HCT116 (cell line): ENCODE measurements at regions not wholly inside any gene's neighbourhood (a gene's known extent, or its start where the extent isn't known, plus 50 kb on each side); places are given as distances from the start of the nearest gene placed in this dataset.

Experiments
- ATAC-seq: fragments of 200-7000 bp; cut with Tn5 transposase; 2 replicates; pipeline ENCODE4 v1.9.1; 2020; ENCODE audit warnings: mild to moderate bottlenecking, moderate library complexity
- BruUV-seq: library from RNA; stranded (reverse); fragments of 400-500 nt; replicated peaks from 2 replicates; lab custom pipeline; 2021; lab: Mats Ljungman, UMichigan
- CTCF ChIA-PET: fragments of 300-600 bp; sonication (Branson Sonifier 250); formaldehyde crosslinking; loops from one replicate; lab custom pipeline; 2021; ENCODE audit warnings: antibody characterized with exemption; lab: Charles Lee
- POLR2A ChIA-PET: fragments of 300-600, 350-600 bp; sonication (Branson Sonifier 250); formaldehyde crosslinking; loops from one replicate; lab custom pipeline; 2021; ENCODE audit warnings: antibody characterized with exemption; lab: Charles Lee
- RAD21 ChIA-PET, 2 experiments: fragments of 300-600 bp; sonication (Branson Sonifier 250); formaldehyde crosslinking; loops; one replicate each; lab custom pipeline; 2023; ENCODE audit warnings: low total read pairs in 2 of 2; ENCODE audit not compliant: uncharacterized antibody in 2 of 2, unreplicated experiment in 2 of 2, low non-redundant PET in 1 of 2; lab: Charles Lee
- DNase-seq: peaks from one replicate; pipeline ENCODE4 v3.0.0-alpha.2; 2010; ENCODE audit warnings: low read depth, low spot score
- H2AFZ ChIP-seq: fragments of 200-600 bp; shearing (Covaris generic), sonication (generic); 2 replicates; pipeline ENCODE4 v1.6.1; 2017; ENCODE audit warnings: low read depth, mixed run types, mixed read lengths, antibody characterized with exemption, low read length; ENCODE audit not compliant: poor library complexity, severe bottlenecking
- H3K27ac ChIP-seq: 2 replicates; pipeline ENCODE4 v1.5.1; 2012; ENCODE audit warnings: low read depth, low read length
- H3K27me3 ChIP-seq: fragments of 200-600 bp; sonication (generic); 2 replicates; pipeline ENCODE4 v1.6.1; 2016; ENCODE audit warnings: mixed run types, low read length, mixed read lengths; ENCODE audit not compliant: insufficient read depth
- H3K36me3 ChIP-seq, 2 experiments: fragments of 200-500 bp in 1 of 2; fragments of 200-600 bp in 1 of 2; sonication (Bioruptor generic) in 1 of 2; sonication (generic) in 1 of 2; 2 replicates each; pipeline versions ENCODE4 v1.5.1 to v1.6.1; 2014 to 2016; ENCODE audit warnings: low read length in 2 of 2, inconsistent platforms in 1 of 2, mixed read lengths in 1 of 2, mixed run types in 1 of 2; ENCODE audit not compliant: insufficient read depth in 2 of 2, control insufficient read depth in 1 of 2
- H3K4me1 ChIP-seq, 2 experiments: fragments of 200-600 bp in 1 of 2; sonication (generic) in 1 of 2; 2 replicates each; pipeline versions ENCODE4 v1.5.1 to v1.6.1; 2012 to 2017; ENCODE audit warnings: low read length in 2 of 2, inconsistent platforms in 1 of 2, mild to moderate bottlenecking in 1 of 2, mixed read lengths in 1 of 2, mixed run types in 1 of 2, moderate library complexity in 1 of 2; ENCODE audit not compliant: insufficient read depth in 2 of 2, control insufficient read depth in 1 of 2
- H3K4me2 ChIP-seq: fragments of 200-600 bp; sonication (generic); 2 replicates; pipeline ENCODE4 v1.6.1; 2017; ENCODE audit warnings: mixed run types, low read length, mixed read lengths
- H3K4me3 ChIP-seq, 2 experiments: fragments of 200-600 bp in 1 of 2; sonication (generic) in 1 of 2; replicated peaks in 1 of 2; 2 replicates each; pipeline ENCODE4 v1.5.1; 2011 to 2016; ENCODE audit warnings: low read length in 2 of 2, control low read depth in 1 of 2, low read depth in 1 of 2, mild to moderate bottlenecking in 1 of 2, mixed read lengths in 1 of 2, mixed run types in 1 of 2
- H3K79me2 ChIP-seq: fragments of 200-600 bp; sonication (generic); 2 replicates; pipeline ENCODE4 v1.6.1; 2017; ENCODE audit warnings: mild to moderate bottlenecking, mixed run types, low read length, moderate library complexity, mixed read lengths; ENCODE audit not compliant: insufficient read depth
- H3K9ac ChIP-seq: fragments of 200-600 bp; sonication (generic); 2 replicates; pipeline ENCODE4 v1.6.1; 2016; ENCODE audit warnings: low read length, mixed read lengths
- H3K9me2 ChIP-seq: fragments of 200-600 bp; sonication (generic), shearing (Covaris generic); 2 replicates; pipeline ENCODE4 v1.6.1; 2017; ENCODE audit warnings: mixed run types, mild to moderate bottlenecking, moderate library complexity; ENCODE audit not compliant: insufficient read depth
- H3K9me3 ChIP-seq, 2 experiments: fragments of 200-500 bp in 1 of 2; fragments of 200-600 bp in 1 of 2; sonication (Bioruptor generic) in 1 of 2; sonication (generic) in 1 of 2; 2 replicates each; pipeline ENCODE4 v1.6.1; 2014 to 2017; ENCODE audit warnings: low read length in 2 of 2, mixed read lengths in 2 of 2, inconsistent platforms in 1 of 2, low read depth in 1 of 2, mild to moderate bottlenecking in 1 of 2, mixed run types in 1 of 2, moderate library complexity in 1 of 2; ENCODE audit not compliant: control insufficient read depth in 1 of 2, insufficient read depth in 1 of 2
- H4K20me1 ChIP-seq: fragments of 200-600 bp; sonication (generic), shearing (Covaris generic); 2 replicates; pipeline ENCODE4 v1.6.1; 2017; ENCODE audit warnings: mixed run types, mild to moderate bottlenecking, moderate library complexity; ENCODE audit not compliant: insufficient read depth
- ATF3 ChIP-seq: IDR thresholded peaks from 2 replicates; pipeline ENCODE4 v1.6.1; 2012
- CBX3 ChIP-seq: IDR thresholded peaks from 2 replicates; pipeline ENCODE4 v1.6.1; 2012; ENCODE audit warnings: low read depth
- CTCF ChIP-seq, 3 experiments: fragments of 200-600 bp in 1 of 3; sonication (generic) in 1 of 3; IDR thresholded peaks in 2 of 3; conservative IDR thresholded peaks in 1 of 3; 2 replicates each; pipeline ENCODE4 v1.5.1; 2012 to 2017; ENCODE audit warnings: low read depth in 2 of 3, low read length in 2 of 3, antibody characterized with exemption in 1 of 3, borderline replicate concordance in 1 of 3, control low read depth in 1 of 3, mild to moderate bottlenecking in 1 of 3, mixed read lengths in 1 of 3, mixed run types in 1 of 3, moderate library complexity in 1 of 3; ENCODE audit not compliant: insufficient read depth in 1 of 3
- EGR1 ChIP-seq: IDR thresholded peaks from 2 replicates; pipeline ENCODE4 v1.6.1; 2012; ENCODE audit warnings: low read depth
- ELF1 ChIP-seq: IDR thresholded peaks from 2 replicates; pipeline ENCODE4 v1.6.1; 2012; ENCODE audit warnings: low read depth, borderline replicate concordance
- MAX ChIP-seq: IDR thresholded peaks from 2 replicates; pipeline ENCODE4 v1.6.1; 2012
- SIN3A ChIP-seq: IDR thresholded peaks from 2 replicates; pipeline ENCODE4 v1.6.1; 2012; ENCODE audit warnings: low read depth
- SRF ChIP-seq: IDR thresholded peaks from 2 replicates; pipeline ENCODE4 v1.6.1; 2012; ENCODE audit warnings: low read depth
- ZBTB33 ChIP-seq: IDR thresholded peaks from 2 replicates; pipeline ENCODE4 v1.6.1; 2011; ENCODE audit warnings: mild to moderate bottlenecking, low read length, moderate library complexity; ENCODE audit not compliant: insufficient replicate concordance; ENCODE audit errors: extremely low read depth
- ZNF274 ChIP-seq: fragments of 200-500 bp; sonication (Bioruptor generic); IDR thresholded peaks from 2 replicates; pipeline ENCODE4 v1.6.1; 2014; ENCODE audit warnings: mild to moderate bottlenecking, low read depth, low read length, inconsistent platforms
- intact Hi-C: fragments of 100-400 bp; cut with micrococcal nuclease; formaldehyde crosslinking; loops from 2 replicates; pipeline ENCODE4 v1.10.0; 2022

- no TSS peak for BruUV-seq
- POLR2A ChIA-PET, result no interaction called here
- ATAC-seq, result no peak
Measured at GRCh38 chr2:64276417-64277095, 132.3 kb upstream of the PELI1 start.

GRCh38 chr2:64277101-64277849 lies 133.1 kb upstream of the PELI1 start:
- no TSS peak for BruUV-seq
- Histone ChIP-seq H3K4me3 (no peak overlapping the region), H3K4me1 (peaks cover 0 to 22% of the 10 kb centered on the region in 2 experiments; a peak in 2 of 4 replicates), H2AFZ (no peak overlapping the region), H3K9me2 (no peaks in the 10 kb centered on the region), H3K9me3 (no peaks in the 10 kb centered on the region), H3K36me3 (no peaks in the 10 kb centered on the region), H3K9ac (no peak overlapping the region), H3K27me3 (no peaks in the 10 kb centered on the region), H4K20me1 (no peaks in the 10 kb centered on the region), H3K79me2 (no peaks in the 10 kb centered on the region), H3K27ac (no peak overlapping the region), H3K4me2 (no peak overlapping the region)
- intact Hi-C loops, result no loop called here
- ATAC-seq, result no peak
- no peak for DNase-seq
- POLR2A ChIA-PET, result no interaction called here
- CTCF ChIA-PET, result no interaction called here
- RAD21 ChIA-PET, result no interaction called here
- TF ChIP-seq ATF3 (no peak), MAX (no peak), ZNF274 (no peak), EGR1 (no peak), CTCF (IDR thresholded peaks at IDR 0.05 in 2 of 3, conservative IDR thresholded peaks at IDR 0.05 in 1 of 3; ENCODE audit: borderline replicate concordance in 1 of 3, insufficient read depth in 1 of 3, low read depth in 2 of 3, low read length in 2 of 3) (no peak), SRF (no peak), ELF1 (no peak), CBX3 (no peak), SIN3A (no peak), ZBTB33 (no peak)

More at GRCh38 chr2:64276417-64277095, 132.3 kb upstream of the PELI1 start:
- no peak overlapping the region for H3K4me2 ChIP-seq
- H4K20me1 ChIP-seq, result no peaks in the 10 kb centered on the region
- CTCF ChIA-PET, result no interaction called here
- no peak overlapping the region for H3K27ac ChIP-seq
- TF ChIP-seq CBX3, result no peak
- RAD21 ChIA-PET, result no interaction called here
- no peaks in the 10 kb centered on the region for H3K27me3 ChIP-seq
- H2AFZ ChIP-seq, result no peak overlapping the region
- no peaks in the 10 kb centered on the region for H3K9me3 ChIP-seq
- H3K9me2 ChIP-seq, result no peaks in the 10 kb centered on the region
- peaks cover 0 to 22% of the 10 kb centered on the region in 2 experiments; a peak in 2 of 4 replicates for H3K4me1 ChIP-seq
- no peak overlapping the region for H3K9ac ChIP-seq
- intact Hi-C loops, result no loop called here
- H3K36me3 ChIP-seq, result no peaks in the 10 kb centered on the region
- no peak overlapping the region for H3K4me3 ChIP-seq
- DNase-seq, result no peak
- H3K79me2 ChIP-seq, result no peaks in the 10 kb centered on the region
